ENCODE measurements at regions not wholly inside any gene's neighbourhood (a gene's known extent, or its start where the extent isn't known, plus 50 kb on each side); places are given as distances from the start of the nearest gene placed in this dataset.

DNA sequence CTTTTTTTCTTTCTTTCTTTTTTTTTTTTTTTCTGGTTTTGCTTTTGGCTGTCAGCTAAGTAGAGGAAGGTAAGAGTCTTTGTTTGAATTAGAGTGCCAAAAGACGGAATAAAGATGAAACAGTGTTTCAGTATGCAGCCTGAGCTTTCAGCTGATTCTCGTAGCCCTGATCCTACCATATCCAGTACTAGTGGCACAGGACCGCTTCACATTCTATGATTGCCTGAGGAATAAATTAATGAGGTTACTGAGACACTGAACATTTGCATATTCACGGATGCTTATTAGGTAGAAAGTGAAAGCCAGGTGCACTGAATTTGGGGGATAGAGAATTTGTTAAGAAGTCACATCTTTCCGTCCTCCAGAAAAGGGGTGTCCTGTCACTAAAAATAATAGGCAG, 421.5 kb upstream of the POU3F3 start:
- Histone ChIP-seq H3K4me1 (ENCODE audit: control insufficient read depth in 1 of 2, insufficient read depth in 1 of 2, low read depth in 1 of 2, low read length in 1 of 2) (no peaks in the 10 kb centered on the region), H3K9me3 (no peaks in the 10 kb centered on the region), H3K4me3 (ENCODE audit: low read depth in 1 of 2, low read length in 1 of 2) (no peak overlapping the region), H3K27ac (no peak overlapping the region), H3K36me3 (no peaks in the 10 kb centered on the region), H3K27me3 (peaks cover 61% of the 10 kb centered on the region)
- TF ChIP-seq CTCF (IDR thresholded peaks at IDR 0.05): no peak

- Histone ChIP-seq H3K9me3 (no peaks in the 10 kb centered on the region), H3K4me3 (ENCODE audit: low read depth in 1 of 2, low read length in 1 of 2) (no peak overlapping the region), H3K27me3 (peaks cover 61% of the 10 kb centered on the region), H3K36me3 (no peaks in the 10 kb centered on the region), H3K4me1 (ENCODE audit: control insufficient read depth in 1 of 2, insufficient read depth in 1 of 2, low read depth in 1 of 2, low read length in 1 of 2) (no peaks in the 10 kb centered on the region), H3K27ac (no peak overlapping the region)
- no peak for TF ChIP-seq CTCF (IDR thresholded peaks at IDR 0.05)
These were observed 420.9 kb upstream of the POU3F3 start for GRCh38 chr2:104432991-104433390.

DNA sequence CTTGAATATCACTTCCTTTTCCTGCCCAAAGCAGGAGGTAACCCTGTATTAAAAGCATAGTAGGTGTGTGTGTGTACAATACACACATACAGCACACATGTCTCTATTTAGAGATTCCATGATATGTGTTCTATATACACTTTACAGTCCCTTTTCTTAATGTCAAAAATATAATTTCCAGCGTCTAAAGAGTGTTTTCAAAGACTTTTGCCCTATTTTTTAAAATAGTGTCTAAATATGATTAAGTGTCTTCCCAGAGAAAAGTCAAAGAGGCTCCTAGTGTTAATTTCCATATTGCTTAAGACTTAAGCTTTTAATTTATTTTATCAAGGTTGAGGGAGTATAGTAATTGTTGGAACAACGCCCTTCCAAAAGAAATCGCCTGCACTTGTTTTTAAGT, 420.3 kb upstream of the POU3F3 start:
- no peaks in the 10 kb centered on the region for H3K4me1 ChIP-seq (ENCODE audit: control insufficient read depth in 1 of 2, insufficient read depth in 1 of 2, low read depth in 1 of 2, low read length in 1 of 2)

GRCh38 chr2:104434318-104434792, 419.6 kb upstream of the POU3F3 start:
- no peaks in the 10 kb centered on the region for H3K9me3 ChIP-seq
- peaks cover 57% of the 10 kb centered on the region for H3K27me3 ChIP-seq
- no peaks in the 10 kb centered on the region for H3K4me1 ChIP-seq (ENCODE audit: control insufficient read depth in 1 of 2, insufficient read depth in 1 of 2, low read depth in 1 of 2, low read length in 1 of 2)
- no peak overlapping the region for H3K4me3 ChIP-seq (ENCODE audit: low read depth in 1 of 2, low read length in 1 of 2)
- H3K27ac ChIP-seq: no peak overlapping the region
- H3K36me3 ChIP-seq: no peaks in the 10 kb centered on the region
- no peak for TF ChIP-seq CTCF (IDR thresholded peaks at IDR 0.05)

More for the DNA sequence above, 420.3 kb upstream of the POU3F3 start:
- no peak for TF ChIP-seq CTCF (IDR thresholded peaks at IDR 0.05)
- Histone ChIP-seq H3K36me3 (no peaks in the 10 kb centered on the region), H3K27me3 (peaks cover 59% of the 10 kb centered on the region), H3K27ac (no peak overlapping the region), H3K9me3 (no peaks in the 10 kb centered on the region), H3K4me3 (ENCODE audit: low read depth in 1 of 2, low read length in 1 of 2) (no peak overlapping the region)

DNA sequence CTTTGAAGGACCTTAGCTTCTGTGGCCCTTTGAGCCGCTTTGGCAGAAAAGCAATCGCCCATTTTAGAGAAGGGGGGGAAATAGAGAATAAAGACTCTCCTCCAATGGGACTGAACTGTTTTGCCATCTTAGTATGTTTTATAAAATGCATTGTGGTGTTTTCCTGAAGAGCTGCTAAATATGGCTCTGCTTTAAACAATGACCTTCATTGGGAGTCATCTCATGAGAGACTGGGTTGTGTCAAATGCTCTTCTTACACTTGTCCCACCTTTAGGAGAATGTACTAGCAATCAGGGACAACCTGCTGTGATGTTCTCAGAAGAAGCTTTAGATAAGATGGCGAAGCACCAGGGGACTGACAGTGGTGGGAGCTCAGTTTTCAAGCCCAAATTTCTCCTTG, 418.9 kb upstream of the POU3F3 start:
- peaks cover 56% of the 10 kb centered on the region for H3K27me3 ChIP-seq
- H3K4me1 ChIP-seq (ENCODE audit: control insufficient read depth in 1 of 2, insufficient read depth in 1 of 2, low read depth in 1 of 2, low read length in 1 of 2): no peaks in the 10 kb centered on the region
- no peaks in the 10 kb centered on the region for H3K9me3 ChIP-seq
- H3K4me3 ChIP-seq (ENCODE audit: low read depth in 1 of 2, low read length in 1 of 2): no peak overlapping the region
- TF ChIP-seq CTCF (IDR thresholded peaks at IDR 0.05): no peak
- no peak overlapping the region for H3K27ac ChIP-seq
- no peaks in the 10 kb centered on the region for H3K36me3 ChIP-seq

DNA sequence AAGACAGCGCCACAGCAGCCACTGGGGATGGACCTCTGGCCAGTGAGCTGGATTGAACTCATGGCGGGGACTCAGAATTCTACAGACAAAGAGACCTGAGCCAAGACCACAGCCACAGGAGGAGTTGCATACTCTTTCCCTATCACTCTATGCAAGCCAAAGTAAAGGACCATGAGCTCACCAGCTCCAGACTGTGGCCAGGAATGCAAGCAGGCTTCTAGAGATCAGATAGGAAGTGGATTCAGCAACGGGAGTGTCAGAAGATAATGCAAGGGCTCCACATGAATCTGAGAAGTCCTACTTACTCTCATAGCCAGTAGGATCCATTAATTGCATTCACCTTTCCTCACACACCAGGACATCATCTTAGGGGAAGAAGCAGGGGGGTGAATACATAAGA, 415.4 kb upstream of the POU3F3 start:
- Histone ChIP-seq H3K9me3 (no peaks in the 10 kb centered on the region), H3K4me3 (ENCODE audit: low read depth in 1 of 2, low read length in 1 of 2) (no peak overlapping the region), H3K36me3 (no peaks in the 10 kb centered on the region), H3K27me3 (peaks cover 26% of the 10 kb centered on the region), H3K4me1 (ENCODE audit: control insufficient read depth in 1 of 2, insufficient read depth in 1 of 2, low read depth in 1 of 2, low read length in 1 of 2) (no peaks in the 10 kb centered on the region), H3K27ac (no peak overlapping the region)
- TF ChIP-seq CTCF (IDR thresholded peaks at IDR 0.05): no peak

Data from neutrophil (primary cell).